PC-3 (cell line): ENCODE measurements at regions not wholly inside any gene's neighbourhood (a gene's known extent, or its start where the extent isn't known, plus 50 kb on each side); places are given as distances from the start of the nearest gene placed in this dataset.

Source experiments
- EZH2 ChIP-seq: fragments of 300-600 bp; sonication (generic); IDR thresholded peaks from one replicate; pipeline ENCODE4 v1.6.1; 2017; ENCODE audit warnings: antibody characterized with exemption, mild to moderate bottlenecking, low read length; ENCODE audit not compliant: unreplicated experiment
- EZH2phosphoT487 ChIP-seq: fragments of 300-600 bp; sonication (generic); IDR thresholded peaks from 2 replicates; pipeline ENCODE4 v1.6.1; 2018; ENCODE audit warnings: mild to moderate bottlenecking, antibody characterized with exemption, low read length, borderline replicate concordance
- TF ChIP-seq, protein P1 (sequence below): fragments of 300-600 bp; sonication (generic); conservative IDR thresholded peaks from 2 replicates; pipeline ENCODE4 v1.5.1; 2017; ENCODE audit warnings: antibody characterized with exemption, low read depth, mild to moderate bottlenecking, low read length

GRCh38 chr6:63451238-63451637, 121.0 kb upstream of the LOC128125822 start:
- TF ChIP-seq, protein P1, sequence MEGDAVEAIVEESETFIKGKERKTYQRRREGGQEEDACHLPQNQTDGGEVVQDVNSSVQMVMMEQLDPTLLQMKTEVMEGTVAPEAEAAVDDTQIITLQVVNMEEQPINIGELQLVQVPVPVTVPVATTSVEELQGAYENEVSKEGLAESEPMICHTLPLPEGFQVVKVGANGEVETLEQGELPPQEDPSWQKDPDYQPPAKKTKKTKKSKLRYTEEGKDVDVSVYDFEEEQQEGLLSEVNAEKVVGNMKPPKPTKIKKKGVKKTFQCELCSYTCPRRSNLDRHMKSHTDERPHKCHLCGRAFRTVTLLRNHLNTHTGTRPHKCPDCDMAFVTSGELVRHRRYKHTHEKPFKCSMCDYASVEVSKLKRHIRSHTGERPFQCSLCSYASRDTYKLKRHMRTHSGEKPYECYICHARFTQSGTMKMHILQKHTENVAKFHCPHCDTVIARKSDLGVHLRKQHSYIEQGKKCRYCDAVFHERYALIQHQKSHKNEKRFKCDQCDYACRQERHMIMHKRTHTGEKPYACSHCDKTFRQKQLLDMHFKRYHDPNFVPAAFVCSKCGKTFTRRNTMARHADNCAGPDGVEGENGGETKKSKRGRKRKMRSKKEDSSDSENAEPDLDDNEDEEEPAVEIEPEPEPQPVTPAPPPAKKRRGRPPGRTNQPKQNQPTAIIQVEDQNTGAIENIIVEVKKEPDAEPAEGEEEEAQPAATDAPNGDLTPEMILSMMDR = no peak
- TF ChIP-seq EZH2 (no peak), EZH2phosphoT487 (no peak)
